Activated CD4-positive, alpha-beta T cell treated with anti-CD3 and anti-CD28 coated beads for 4 hours (primary cell): ENCODE measurements at regions not wholly inside any gene's neighbourhood (a gene's known extent, or its start where the extent isn't known, plus 50 kb on each side); places are given as distances from the start of the nearest gene placed in this dataset.
"Not testable (repeated sequence)": the region's sequence is repeated elsewhere in the genome, so short reads cannot be mapped to it uniquely, and the experiment has no call there.

Source experiments
- DNase-seq, 2 donors: peaks; one replicate each; pipeline ENCODE4 v3.0.0-alpha.2; 2020

GRCh38 chr16:87143661-87144121 is 173.5 kb downstream of the C16orf95 start:
- DNase-seq: no peak

GRCh38 chr16:87144232-87144631 is 173.0 kb downstream of the C16orf95 start:
- no peak for DNase-seq

- no peak for DNase-seq
These were observed 171.7 kb downstream of the C16orf95 start for GRCh38 chr16:87145181-87146176.

DNA sequence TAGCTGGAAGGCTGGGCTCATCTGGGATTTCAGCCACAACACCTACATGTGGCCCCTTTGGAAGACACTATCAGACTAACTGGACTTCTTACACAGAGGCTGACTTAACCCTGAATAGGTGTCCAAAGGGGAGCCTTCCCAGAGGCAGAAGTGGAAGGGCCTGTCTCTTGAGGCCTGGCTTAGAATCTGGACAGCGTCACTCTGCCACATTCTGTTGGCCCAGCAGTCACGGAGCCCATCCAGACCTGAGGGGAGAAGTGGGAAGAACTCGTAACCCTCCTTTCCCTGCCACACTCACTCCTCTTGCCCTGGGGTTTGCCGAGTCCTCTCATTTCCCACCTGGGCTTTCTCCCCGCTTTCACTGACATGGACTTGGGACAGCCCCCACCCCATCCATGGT is 170.5 kb downstream of the C16orf95 start:
- no peak for DNase-seq

DNA sequence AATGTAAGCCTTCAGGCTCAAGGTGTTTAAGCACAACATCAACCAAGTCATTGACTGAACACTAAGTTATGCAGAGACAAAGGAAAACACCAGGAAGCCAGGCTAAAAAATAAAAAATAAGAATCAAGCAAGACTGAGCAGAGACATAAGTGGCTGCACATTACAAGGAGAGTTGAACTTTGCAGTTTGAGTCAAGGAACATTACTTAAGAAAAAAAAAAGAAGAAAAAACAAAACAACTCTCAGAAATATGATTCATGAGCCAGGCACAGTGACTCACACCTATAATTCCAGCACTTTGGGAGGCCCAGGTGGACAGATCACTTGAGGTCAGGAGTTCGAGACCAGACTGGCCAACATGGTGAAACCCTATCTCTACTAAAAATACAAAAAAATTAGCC is 168.1 kb downstream of the C16orf95 start:
- DNase-seq: no peak

DNA sequence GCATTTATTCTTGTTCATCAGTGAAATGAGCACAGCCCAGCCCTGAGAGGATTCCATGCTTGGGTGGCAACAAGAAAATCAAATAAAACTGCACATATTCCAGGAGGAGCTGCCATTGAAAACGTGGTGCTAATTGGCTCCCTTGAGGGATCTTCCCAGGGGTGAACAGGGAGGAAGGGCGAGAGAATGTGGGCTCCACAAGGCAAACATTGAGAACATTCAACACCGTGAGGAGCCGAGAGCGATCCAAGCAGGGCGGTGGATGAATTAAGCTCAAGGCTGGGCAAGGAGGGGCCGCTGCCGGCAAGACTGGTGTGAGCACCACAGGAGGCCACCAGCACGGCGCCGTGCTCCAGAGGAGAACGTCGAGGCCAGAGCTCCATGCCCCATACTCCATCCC is 166.9 kb downstream of the C16orf95 start:
- no peak for DNase-seq

DNA sequence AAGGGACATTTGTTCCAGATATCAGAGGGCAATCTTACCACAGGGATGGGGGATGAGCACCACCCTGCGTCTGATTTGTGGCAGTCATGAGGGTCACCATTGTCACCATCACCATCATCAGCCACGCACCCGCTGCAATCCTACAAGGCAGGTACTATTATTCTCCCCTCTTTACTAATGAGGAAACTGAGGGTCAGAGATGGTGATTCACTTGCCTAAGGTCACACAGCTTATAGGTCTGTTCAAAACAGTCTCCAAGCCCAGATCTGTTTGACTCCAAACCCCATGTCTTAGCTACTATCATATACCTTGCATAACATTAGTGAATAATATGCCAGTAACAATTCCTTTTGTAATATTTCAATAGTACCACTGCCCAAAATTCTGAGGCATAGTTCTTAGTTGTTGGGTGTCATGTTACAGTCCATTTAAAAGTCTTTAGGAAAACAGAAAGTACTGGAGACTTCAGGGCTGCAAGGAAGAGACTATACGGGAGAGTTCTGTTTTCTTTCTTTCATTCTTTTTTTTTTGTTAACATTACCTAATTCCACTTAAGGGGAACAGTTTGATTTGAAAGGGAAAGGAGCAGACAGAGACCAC is 166.4 kb downstream of the C16orf95 start:
- no peak for DNase-seq

DNA sequence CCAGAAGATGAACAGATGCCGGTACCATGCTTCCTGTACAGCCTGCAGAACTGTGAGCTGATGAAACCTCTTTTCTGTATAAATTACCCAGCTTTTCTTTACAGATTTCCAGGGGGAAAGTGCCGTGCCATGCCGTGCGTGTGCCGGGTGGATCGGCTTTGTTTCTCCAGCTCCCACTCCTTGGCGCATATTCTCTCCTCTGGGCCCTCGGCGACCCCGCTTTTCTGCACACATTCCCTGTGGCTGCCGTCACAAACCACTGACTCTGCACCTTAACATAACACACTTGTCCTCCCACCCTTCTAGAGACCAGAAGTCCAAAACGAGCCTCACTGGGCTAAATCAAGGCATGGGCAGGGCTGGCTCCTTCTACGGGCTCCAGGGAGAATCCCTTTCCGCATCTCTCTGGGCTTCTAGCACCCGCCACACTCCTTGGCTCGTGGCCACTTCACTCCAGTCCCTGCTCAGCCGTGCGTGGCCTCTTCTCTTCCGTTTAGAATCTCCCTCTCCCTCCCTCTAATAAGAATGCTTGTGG is 164.9 kb downstream of the C16orf95 start:
- no peak for DNase-seq

- no peak for DNase-seq
These were observed 163.9 kb downstream of the C16orf95 start for GRCh38 chr16:87153326-87153725.

- not testable (repeated sequence) for DNase-seq
These were observed 161.9 kb downstream of the C16orf95 start for GRCh38 chr16:87155315-87155714.

GRCh38 chr16:87156195-87156594 is 161.0 kb downstream of the C16orf95 start:
- DNase-seq: no peak

DNA sequence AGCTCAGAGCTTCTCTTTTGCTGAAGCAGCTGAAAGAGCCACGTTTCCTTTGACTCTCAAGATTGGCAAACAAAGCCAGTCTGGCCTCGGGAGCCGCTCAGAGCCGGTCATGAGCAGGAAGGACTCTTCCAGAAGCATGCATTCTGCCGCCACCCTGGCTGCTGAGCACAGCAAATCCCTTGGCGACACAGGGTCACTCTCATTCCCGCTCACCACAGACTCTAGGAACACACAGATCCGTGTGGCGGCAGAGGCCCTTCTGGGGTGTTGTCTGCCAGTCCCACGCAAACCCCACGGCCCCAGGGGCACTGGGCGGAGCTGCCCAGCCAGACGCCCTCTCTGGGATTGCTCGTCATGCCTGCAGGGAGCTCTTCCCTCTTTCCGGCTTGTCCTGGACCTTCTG is 157.0 kb downstream of the C16orf95 start:
- DNase-seq: no peak

DNA sequence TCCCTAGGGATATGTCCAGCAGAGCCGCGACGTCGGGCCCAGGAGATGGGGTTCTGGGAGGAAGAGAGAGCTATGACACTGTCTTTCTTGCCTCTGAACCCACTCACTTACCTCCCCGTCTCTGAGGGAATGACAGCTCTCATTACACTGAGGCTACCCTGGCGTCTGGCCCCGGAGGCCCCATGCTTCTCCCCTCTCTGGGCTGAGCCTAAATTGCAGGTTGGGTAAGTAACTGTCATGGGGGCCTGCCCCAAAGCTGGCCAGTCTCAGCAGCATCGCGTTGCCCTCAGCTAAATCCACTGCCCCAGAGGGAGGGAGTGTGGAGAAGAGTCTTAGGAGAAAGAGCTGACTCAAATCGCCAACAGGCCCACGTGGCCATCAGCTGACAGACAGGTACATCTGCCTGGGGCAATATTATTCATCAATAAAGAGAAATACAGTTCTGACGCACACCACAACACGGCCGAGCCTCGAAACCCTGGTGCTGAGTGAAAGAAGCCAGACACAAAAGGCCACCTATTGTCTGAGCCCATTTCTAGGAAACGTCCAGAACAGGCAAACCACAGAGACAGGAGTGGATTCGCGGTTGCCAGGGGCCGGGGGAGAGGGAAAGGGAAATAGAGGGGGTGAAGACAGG is 156.4 kb downstream of the C16orf95 start:
- no peak for DNase-seq

DNA sequence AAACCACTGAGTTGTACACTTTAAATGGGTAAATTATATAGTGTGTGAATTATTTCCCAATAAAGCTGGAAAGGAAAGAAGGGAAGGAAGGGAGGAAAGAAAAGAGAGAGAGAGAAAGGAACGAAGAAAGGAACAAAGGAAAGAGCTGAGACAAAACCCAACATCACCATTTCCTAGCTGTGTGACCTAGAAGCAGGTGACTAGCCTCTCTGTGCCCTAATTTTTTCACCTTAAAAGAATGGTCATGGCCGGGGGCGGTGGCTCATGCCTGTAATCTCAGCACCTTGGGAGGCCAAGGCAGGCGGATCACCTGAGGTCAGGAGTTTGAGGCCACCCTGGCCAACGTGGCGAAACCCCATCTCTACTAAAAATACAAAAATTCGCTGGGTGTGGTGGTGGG is 155.8 kb downstream of the C16orf95 start:
- not testable (repeated sequence) for DNase-seq

- DNase-seq: no peak
These were observed 155.1 kb downstream of the C16orf95 start for GRCh38 chr16:87161822-87162676.

DNA sequence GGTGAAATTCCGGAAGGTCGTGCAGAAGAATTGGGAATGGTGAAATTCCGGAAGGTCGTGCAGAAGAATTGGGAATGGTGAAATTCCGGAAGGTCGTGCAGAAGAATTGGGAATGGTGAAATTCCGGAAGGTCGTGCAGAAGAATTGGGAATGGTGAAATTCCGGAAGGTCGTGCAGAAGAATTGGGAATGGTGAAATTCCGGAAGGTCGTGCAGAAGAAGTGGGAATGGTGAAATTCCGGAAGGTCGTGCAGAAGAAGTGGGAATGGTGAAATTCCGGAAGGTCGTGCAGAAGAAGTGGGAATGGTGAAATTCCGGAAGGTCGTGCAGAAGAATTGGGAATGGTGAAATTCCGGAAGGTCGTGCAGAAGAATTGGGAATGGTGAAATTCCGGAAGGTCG is 154.4 kb downstream of the C16orf95 start:
- DNase-seq: not testable (repeated sequence)

GRCh38 chr16:87163637-87164036 is 153.6 kb downstream of the C16orf95 start:
- DNase-seq: no peak

DNA sequence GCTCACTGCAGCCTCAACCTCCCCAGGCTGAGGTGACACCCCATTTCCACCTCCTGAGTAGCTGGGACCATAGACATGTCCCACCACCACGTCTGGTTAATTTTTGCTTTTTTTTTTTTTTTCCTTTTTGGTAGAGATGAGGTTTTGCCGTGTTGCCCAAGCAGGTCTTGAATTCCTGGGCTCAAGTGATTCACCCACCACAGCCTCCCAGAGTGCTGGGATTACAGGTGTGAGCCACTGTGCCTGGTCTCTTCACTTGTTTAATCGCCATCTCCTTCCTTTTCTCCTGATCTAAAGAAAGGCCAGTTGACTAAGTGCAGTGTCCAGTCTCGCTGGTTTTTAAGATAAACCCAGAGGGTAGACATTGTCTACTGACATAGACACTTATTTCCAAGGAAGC is 152.0 kb downstream of the C16orf95 start:
- DNase-seq: no peak

GRCh38 chr16:87165885-87166284 is 151.3 kb downstream of the C16orf95 start:
- no peak for DNase-seq

DNA sequence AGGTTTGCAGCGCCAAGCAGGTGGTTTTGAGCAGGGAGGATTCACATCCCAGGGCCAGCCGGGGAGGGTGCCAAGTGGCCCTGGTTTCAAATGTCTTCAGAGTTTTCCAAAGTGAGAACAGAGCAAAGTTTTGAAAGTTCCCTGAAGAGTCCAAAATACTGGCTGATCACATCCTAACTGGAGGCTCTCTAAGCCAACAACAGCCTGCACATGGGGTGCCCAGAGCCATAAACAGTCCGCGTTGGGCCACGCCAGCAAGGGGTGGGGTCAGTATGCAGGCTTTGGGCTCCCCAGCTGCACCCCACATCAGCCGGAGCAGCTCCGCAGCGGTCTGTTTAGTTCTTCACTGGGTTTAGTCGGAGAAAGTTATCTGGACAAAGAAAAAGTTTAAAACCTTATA is 150.9 kb downstream of the C16orf95 start:
- no peak for DNase-seq

GRCh38 chr16:87166934-87167333 is 150.3 kb downstream of the C16orf95 start:
- DNase-seq: no peak

DNA sequence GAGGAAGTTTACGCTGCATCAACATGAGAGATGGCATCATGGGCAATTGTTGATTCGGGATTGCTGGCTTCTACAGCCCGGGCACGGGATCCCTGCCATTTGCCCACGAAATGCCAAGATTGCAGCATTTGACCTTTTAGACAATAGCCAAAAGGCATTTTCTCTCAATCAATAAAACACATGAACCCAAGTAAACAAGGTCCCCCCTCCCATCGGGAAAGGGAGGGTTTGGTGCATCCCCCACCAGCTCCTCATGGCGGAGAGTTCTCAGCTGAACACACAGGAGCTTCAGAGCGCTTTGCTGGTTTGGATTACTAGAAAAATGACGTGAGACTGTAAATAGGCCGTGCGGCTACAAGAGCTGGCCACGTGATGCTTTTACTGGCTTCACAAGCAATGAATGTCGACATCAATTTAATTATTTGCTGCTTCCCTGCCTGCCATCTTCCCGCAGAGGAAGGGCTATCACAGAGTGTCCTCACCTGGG is 147.6 kb downstream of the C16orf95 start:
- no peak for DNase-seq
